Cardiac muscle cell (in vitro differentiated cells and primary cell): ENCODE measurements at regions not wholly inside any gene's neighbourhood (a gene's known extent, or its start where the extent isn't known, plus 50 kb on each side); places are given as distances from the start of the nearest gene placed in this dataset.

Experiments used
- DNase-seq, 2 donors: peaks; one replicate each; pipeline versions ENCODE4 v3.0.0 to v3.0.0-alpha.2; 2010 to 2017; ENCODE audit warnings: low read depth in 1 of 2, low spot score in 1 of 2
- H3K27ac ChIP-seq: fragments of 200-600 bp; sonication (generic); 2 replicates; pipeline ENCODE4 v1.5.1; 2016
- H3K27me3 ChIP-seq: fragments of 200-600 bp; sonication (generic); 2 replicates; pipeline ENCODE4 v1.6.0; 2016; ENCODE audit warnings: control low read depth
- H3K36me3 ChIP-seq: fragments of 200-600 bp; sonication (generic); 2 replicates; pipeline ENCODE4 v1.5.1; 2016; ENCODE audit warnings: control low read depth
- H3K4me1 ChIP-seq: fragments of 200-600 bp; sonication (generic); 2 replicates; pipeline ENCODE4 v1.8.1; 2017; ENCODE audit warnings: low read depth, mild to moderate bottlenecking, mixed run types
- H3K4me3 ChIP-seq: fragments of 200-600 bp; sonication (generic); 2 replicates; pipeline ENCODE4 v1.5.1; 2016; ENCODE audit warnings: mild to moderate bottlenecking
- H3K9me3 ChIP-seq: fragments of 200-600 bp; sonication (generic); 2 replicates; pipeline ENCODE4 v1.5.1; 2017; ENCODE audit warnings: low read depth, mild to moderate bottlenecking, control low read depth
- CTCF ChIP-seq: IDR thresholded peaks from 2 replicates; pipeline ENCODE4 v1.5.1; 2012; ENCODE audit warnings: low read depth, mild to moderate bottlenecking, low read length

DNA sequence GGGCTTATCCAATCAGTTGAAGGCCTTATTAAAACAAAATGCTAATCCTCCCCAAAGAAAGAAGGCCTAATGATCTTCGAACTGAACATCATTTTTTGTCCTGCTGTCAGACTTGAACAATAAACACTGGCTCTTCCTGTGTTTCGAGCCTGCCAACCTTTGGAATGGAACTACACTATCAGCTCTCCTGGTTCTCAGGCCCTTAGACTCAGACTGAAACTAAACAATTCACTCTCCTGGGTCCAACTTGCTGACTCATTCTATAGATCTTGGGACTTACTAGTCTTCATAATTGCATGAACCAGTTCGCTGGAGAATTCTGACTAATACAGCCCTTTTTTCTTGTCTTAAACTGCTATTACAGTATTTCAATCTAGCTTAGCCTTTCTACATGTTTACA lies 235.2 kb downstream of the LNPK start:
- no peak for TF ChIP-seq CTCF
- H3K4me1 ChIP-seq: no peaks in the 10 kb centered on the region
- H3K9me3 ChIP-seq: no peaks in the 10 kb centered on the region
- no peak overlapping the region for H3K27ac ChIP-seq
- no peaks in the 10 kb centered on the region for H3K27me3 ChIP-seq
- no peak for DNase-seq
- no peaks in the 10 kb centered on the region for H3K36me3 ChIP-seq
- H3K4me3 ChIP-seq: no peak overlapping the region

GRCh38 chr2:175755656-175756386 lies 246.2 kb downstream of the LNPK start:
- H3K9me3 ChIP-seq: no peaks in the 10 kb centered on the region
- H3K4me3 ChIP-seq: no peak overlapping the region
- no peaks in the 10 kb centered on the region for H3K36me3 ChIP-seq
- H3K27ac ChIP-seq: no peak overlapping the region
- no peak for TF ChIP-seq CTCF
- no peaks in the 10 kb centered on the region for H3K27me3 ChIP-seq
- H3K4me1 ChIP-seq: no peaks in the 10 kb centered on the region
- DNase-seq: no peak

GRCh38 chr2:175755169-175755568 lies 246.9 kb downstream of the LNPK start:
- Histone ChIP-seq H3K27me3 (no peaks in the 10 kb centered on the region), H3K9me3 (no peaks in the 10 kb centered on the region), H3K36me3 (no peaks in the 10 kb centered on the region), H3K4me1 (no peaks in the 10 kb centered on the region), H3K27ac (no peak overlapping the region), H3K4me3 (no peak overlapping the region)
- no peak for DNase-seq
- TF ChIP-seq CTCF: no peak

- DNase-seq: no peak
- Histone ChIP-seq H3K27me3 (no peaks in the 10 kb centered on the region), H3K36me3 (no peaks in the 10 kb centered on the region), H3K4me1 (no peaks in the 10 kb centered on the region), H3K9me3 (no peaks in the 10 kb centered on the region), H3K4me3 (no peak overlapping the region), H3K27ac (no peak overlapping the region)
- no peak for TF ChIP-seq CTCF
Measured at GRCh38 chr2:175750195-175750594, 251.9 kb downstream of the LNPK start.

- no peak for DNase-seq
- Histone ChIP-seq H3K27ac (no peak overlapping the region), H3K4me1 (no peaks in the 10 kb centered on the region), H3K27me3 (no peaks in the 10 kb centered on the region), H3K9me3 (no peaks in the 10 kb centered on the region), H3K4me3 (no peak overlapping the region), H3K36me3 (no peaks in the 10 kb centered on the region)
- TF ChIP-seq CTCF: no peak
Measured at GRCh38 chr2:175745911-175746310, 256.2 kb downstream of the LNPK start.
